HG03432 (cell line): ENCODE measurements at regions not wholly inside any gene's neighbourhood (a gene's known extent, or its start where the extent isn't known, plus 50 kb on each side); places are given as distances from the start of the nearest gene placed in this dataset.

Source experiments
- ATAC-seq: cut with Tn5 transposase; IDR thresholded peaks from one replicate; pipeline ENCODE4 v1.9.1; 2021; ENCODE audit warnings: mild to moderate bottlenecking, moderate library complexity; ENCODE audit not compliant: unreplicated experiment

- no peak for ATAC-seq
These were observed 576.9 kb upstream of the SGCD start for GRCh38 chr5:155750101-155750500.

- no peak for ATAC-seq
These were observed 576.4 kb upstream of the SGCD start for GRCh38 chr5:155750571-155750970.

- ATAC-seq, result no peak
These were observed 572.9 kb upstream of the SGCD start for GRCh38 chr5:155753943-155754581.

GRCh38 chr5:155759252-155759651 is 567.7 kb upstream of the SGCD start:
- no peak for ATAC-seq

- ATAC-seq, result no peak
These were observed 567.0 kb upstream of the SGCD start for GRCh38 chr5:155759984-155760383.

- no peak for ATAC-seq
These were observed 565.5 kb upstream of the SGCD start for GRCh38 chr5:155761502-155761901.

- ATAC-seq, result no peak
These were observed 561.2 kb upstream of the SGCD start for GRCh38 chr5:155765715-155766114.

GRCh38 chr5:155767470-155767869 is 559.5 kb upstream of the SGCD start:
- ATAC-seq, result no peak

- ATAC-seq, result no peak
These were observed 558.6 kb upstream of the SGCD start for GRCh38 chr5:155768332-155768731.

GRCh38 chr5:155772009-155772662 is 554.8 kb upstream of the SGCD start:
- ATAC-seq, result no peak

GRCh38 chr5:155773680-155774079 is 553.3 kb upstream of the SGCD start:
- ATAC-seq, result no peak

- no peak for ATAC-seq
These were observed 546.7 kb upstream of the SGCD start for GRCh38 chr5:155780260-155780659.

GRCh38 chr5:155783246-155783645 is 543.7 kb upstream of the SGCD start:
- no peak for ATAC-seq

- no peak for ATAC-seq
These were observed 543.2 kb upstream of the SGCD start for GRCh38 chr5:155783791-155784190.

- no peak for ATAC-seq
These were observed 540.9 kb upstream of the SGCD start for GRCh38 chr5:155786108-155786507.

- ATAC-seq, result no peak
These were observed 534.1 kb upstream of the SGCD start for GRCh38 chr5:155792873-155793272.

GRCh38 chr5:155794795-155795194 is 532.2 kb upstream of the SGCD start:
- no peak for ATAC-seq

GRCh38 chr5:155799308-155799707 is 527.7 kb upstream of the SGCD start:
- no peak for ATAC-seq

- ATAC-seq, result no peak
These were observed 518.9 kb upstream of the SGCD start for GRCh38 chr5:155807884-155808576.

- no peak for ATAC-seq
These were observed 511.7 kb upstream of the SGCD start for GRCh38 chr5:155815248-155815647.

- ATAC-seq, result no peak
These were observed 504.8 kb upstream of the SGCD start for GRCh38 chr5:155822177-155822576.
